ENCODE measurements at regions not wholly inside any gene's neighbourhood (a gene's known extent, or its start where the extent isn't known, plus 50 kb on each side); places are given as distances from the start of the nearest gene placed in this dataset.

GRCh38 chr6:66054967-66055366, 347.9 kb upstream of the EYS start:
- H3K9me3 Mint-ChIP-seq = peaks cover 0 to 12% (median 3%) of the 10 kb centered on the region in 8 donors
- H3K27me3 Mint-ChIP-seq = no peaks in the 10 kb centered on the region
- POLR2A ChIA-PET (ENCODE audit: partially characterized antibody) = no interaction called here
- Histone ChIP-seq H3K4me1 (ENCODE audit: insufficient read depth, low read length) (no peaks in the 10 kb centered on the region), H3K4me3 (ENCODE audit: low read length in 2 of 2) (no peak overlapping the region), H3K9me3 (ENCODE audit: control insufficient read depth in 1 of 2, low read length in 2 of 2) (no peaks in the 10 kb centered on the region), H3K27ac (ENCODE audit: low read depth, low read length) (no peak overlapping the region), H3K27me3 (ENCODE audit: insufficient read depth, low read length) (no peaks in the 10 kb centered on the region), H3K36me3 (ENCODE audit: insufficient read depth, low read length) (no peaks in the 10 kb centered on the region)
- no peak overlapping the region for H3K4me3 Mint-ChIP-seq
- H3K27ac Mint-ChIP-seq = no peak overlapping the region
- CTCF ChIA-PET (ENCODE audit: partially characterized antibody) = no interaction called here
- intact Hi-C loops (cut with micrococcal nuclease) = no loop called here
- no peaks in the 10 kb centered on the region for H3K4me1 Mint-ChIP-seq
- no peak for DNase-seq
- no peaks in the 10 kb centered on the region for H3K36me3 Mint-ChIP-seq

GRCh38 chr6:66051812-66052211, 344.8 kb upstream of the EYS start:
- Mint-ChIP-seq H3K36me3 (no peaks in the 10 kb centered on the region), H3K4me1 (no peaks in the 10 kb centered on the region), H3K4me3 (no peak overlapping the region), H3K27me3 (no peaks in the 10 kb centered on the region), H3K27ac (no peak overlapping the region), H3K9me3 (peaks cover 0 to 13% (median 2%) of the 10 kb centered on the region in 8 donors)
- ChIA-PET CTCF (ENCODE audit: partially characterized antibody) (no interaction called here), POLR2A (ENCODE audit: partially characterized antibody) (no interaction called here)
- no peaks in the 10 kb centered on the region for H3K36me3 ChIP-seq (ENCODE audit: insufficient read depth, low read length)
- intact Hi-C loops (cut with micrococcal nuclease) = no loop called here
- H3K9me3 ChIP-seq (ENCODE audit: control insufficient read depth in 1 of 2, low read length in 2 of 2) = no peaks in the 10 kb centered on the region
- no peak for DNase-seq
- no peak overlapping the region for H3K4me3 ChIP-seq (ENCODE audit: low read length in 2 of 2)
- H3K4me1 ChIP-seq (ENCODE audit: insufficient read depth, low read length) = no peaks in the 10 kb centered on the region
- H3K27me3 ChIP-seq (ENCODE audit: insufficient read depth, low read length) = no peaks in the 10 kb centered on the region
- H3K27ac ChIP-seq (ENCODE audit: low read depth, low read length) = no peak overlapping the region

- ChIA-PET POLR2A (ENCODE audit: partially characterized antibody) (no interaction called here), CTCF (ENCODE audit: partially characterized antibody) (no interaction called here)
- Mint-ChIP-seq H3K4me3 (no peak overlapping the region), H3K27ac (no peak overlapping the region), H3K27me3 (no peaks in the 10 kb centered on the region), H3K9me3 (peaks cover 2 to 36% (median 4%) of the 10 kb centered on the region in 8 donors), H3K4me1 (no peaks in the 10 kb centered on the region), H3K36me3 (no peaks in the 10 kb centered on the region)
- Histone ChIP-seq H3K4me1 (ENCODE audit: insufficient read depth, low read length) (no peaks in the 10 kb centered on the region), H3K9me3 (ENCODE audit: control insufficient read depth in 1 of 2, low read length in 2 of 2) (peaks cover 0 to 4% of the 10 kb centered on the region in 2 donors), H3K27ac (ENCODE audit: low read depth, low read length) (no peak overlapping the region), H3K27me3 (ENCODE audit: insufficient read depth, low read length) (no peaks in the 10 kb centered on the region), H3K4me3 (ENCODE audit: low read length in 2 of 2) (no peak overlapping the region), H3K36me3 (ENCODE audit: insufficient read depth, low read length) (no peaks in the 10 kb centered on the region)
- intact Hi-C loops (cut with micrococcal nuclease) = no loop called here
- DNase-seq = no peak
Observed at GRCh38 chr6:66048684-66049474, 341.9 kb upstream of the EYS start.

- H3K4me1 ChIP-seq (ENCODE audit: insufficient read depth, low read length) = no peaks in the 10 kb centered on the region
- no peaks in the 10 kb centered on the region for H3K27me3 ChIP-seq (ENCODE audit: insufficient read depth, low read length)
- ChIA-PET POLR2A (ENCODE audit: partially characterized antibody) (no interaction called here), CTCF (ENCODE audit: partially characterized antibody) (no interaction called here)
- no peak overlapping the region for H3K27ac ChIP-seq (ENCODE audit: low read depth, low read length)
- no peaks in the 10 kb centered on the region for H3K36me3 ChIP-seq (ENCODE audit: insufficient read depth, low read length)
- Mint-ChIP-seq H3K36me3 (no peaks in the 10 kb centered on the region), H3K4me3 (no peak overlapping the region), H3K4me1 (no peaks in the 10 kb centered on the region), H3K27ac (no peak overlapping the region), H3K27me3 (no peaks in the 10 kb centered on the region), H3K9me3 (peaks cover 0 to 13% (median 4%) of the 10 kb centered on the region in 8 donors)
- no peaks in the 10 kb centered on the region for H3K9me3 ChIP-seq (ENCODE audit: control insufficient read depth in 1 of 2, low read length in 2 of 2)
- intact Hi-C loops (cut with micrococcal nuclease) = no loop called here
- DNase-seq = no peak
- H3K4me3 ChIP-seq (ENCODE audit: low read length in 2 of 2) = no peak overlapping the region
Observed at GRCh38 chr6:66032626-66033025, 325.6 kb upstream of the EYS start.

GRCh38 chr6:66029391-66029790, 322.4 kb upstream of the EYS start:
- H3K27ac Mint-ChIP-seq = no peak overlapping the region
- no peak for DNase-seq
- no peak overlapping the region for H3K4me3 Mint-ChIP-seq
- H3K27me3 Mint-ChIP-seq = no peaks in the 10 kb centered on the region
- Histone ChIP-seq H3K9me3 (ENCODE audit: control insufficient read depth in 1 of 2, low read length in 2 of 2) (no peaks in the 10 kb centered on the region), H3K4me1 (ENCODE audit: insufficient read depth, low read length) (no peaks in the 10 kb centered on the region), H3K4me3 (ENCODE audit: low read length in 2 of 2) (no peak overlapping the region), H3K27ac (ENCODE audit: low read depth, low read length) (no peak overlapping the region), H3K27me3 (ENCODE audit: insufficient read depth, low read length) (no peaks in the 10 kb centered on the region), H3K36me3 (ENCODE audit: insufficient read depth, low read length) (no peaks in the 10 kb centered on the region)
- H3K36me3 Mint-ChIP-seq = no peaks in the 10 kb centered on the region
- intact Hi-C loops (cut with micrococcal nuclease) = no loop called here
- H3K4me1 Mint-ChIP-seq = no peaks in the 10 kb centered on the region
- peaks cover 0 to 11% (median 3%) of the 10 kb centered on the region in 8 donors for H3K9me3 Mint-ChIP-seq
- CTCF ChIA-PET (ENCODE audit: partially characterized antibody) = interaction anchor here (0.7 kb wide), 1 partner anchor 11 kb away, joined by 3 read pairs; no protein-coding TSS in a partner anchor
- POLR2A ChIA-PET (ENCODE audit: partially characterized antibody) = no interaction called here

GRCh38 chr6:65999288-65999791, 292.3 kb upstream of the EYS start:
- ChIA-PET POLR2A (ENCODE audit: partially characterized antibody) (no interaction called here), CTCF (ENCODE audit: partially characterized antibody) (no interaction called here)
- H3K4me1 Mint-ChIP-seq = no peaks in the 10 kb centered on the region
- no peaks in the 10 kb centered on the region for H3K4me1 ChIP-seq (ENCODE audit: insufficient read depth, low read length)
- no peak overlapping the region for H3K27ac Mint-ChIP-seq
- H3K9me3 Mint-ChIP-seq = peaks cover 0 to 15% (median 3%) of the 10 kb centered on the region in 8 donors
- H3K27me3 ChIP-seq (ENCODE audit: insufficient read depth, low read length) = no peaks in the 10 kb centered on the region
- H3K36me3 Mint-ChIP-seq = no peaks in the 10 kb centered on the region
- H3K27ac ChIP-seq (ENCODE audit: low read depth, low read length) = no peak overlapping the region
- DNase-seq = no peak
- intact Hi-C loops (cut with micrococcal nuclease) = no loop called here
- H3K4me3 Mint-ChIP-seq = no peak overlapping the region
- H3K27me3 Mint-ChIP-seq = no peaks in the 10 kb centered on the region
- H3K4me3 ChIP-seq (ENCODE audit: low read length in 2 of 2) = no peak overlapping the region
- no peaks in the 10 kb centered on the region for H3K9me3 ChIP-seq (ENCODE audit: control insufficient read depth in 1 of 2, low read length in 2 of 2)
- no peaks in the 10 kb centered on the region for H3K36me3 ChIP-seq (ENCODE audit: insufficient read depth, low read length)

- no peak overlapping the region for H3K4me3 ChIP-seq (ENCODE audit: low read length in 2 of 2)
- Mint-ChIP-seq H3K27me3 (no peaks in the 10 kb centered on the region), H3K4me1 (no peaks in the 10 kb centered on the region), H3K27ac (no peak overlapping the region), H3K36me3 (no peaks in the 10 kb centered on the region), H3K4me3 (no peak overlapping the region), H3K9me3 (peaks cover 0 to 15% (median 3%) of the 10 kb centered on the region in 8 donors)
- CTCF ChIA-PET (ENCODE audit: partially characterized antibody) = no interaction called here
- no peaks in the 10 kb centered on the region for H3K27me3 ChIP-seq (ENCODE audit: insufficient read depth, low read length)
- H3K4me1 ChIP-seq (ENCODE audit: insufficient read depth, low read length) = no peaks in the 10 kb centered on the region
- intact Hi-C loops (cut with micrococcal nuclease) = no loop called here
- no peak for DNase-seq
- H3K27ac ChIP-seq (ENCODE audit: low read depth, low read length) = no peak overlapping the region
- H3K36me3 ChIP-seq (ENCODE audit: insufficient read depth, low read length) = no peaks in the 10 kb centered on the region
- POLR2A ChIA-PET (ENCODE audit: partially characterized antibody) = no interaction called here
- H3K9me3 ChIP-seq (ENCODE audit: control insufficient read depth in 1 of 2, low read length in 2 of 2) = no peaks in the 10 kb centered on the region
Observed at GRCh38 chr6:65998544-65998943, 291.5 kb upstream of the EYS start.
